ENCODE measurements at regions not wholly inside any gene's neighbourhood (a gene's known extent, or its start where the extent isn't known, plus 50 kb on each side); places are given as distances from the start of the nearest gene placed in this dataset.
"Not testable (repeated sequence)": the region's sequence is repeated elsewhere in the genome, so short reads cannot be mapped to it uniquely, and the experiment has no call there.

GRCh38 chr5:89208392-89208791 lies 325.4 kb upstream of the MEF2C start:
- DNase-seq (ENCODE audit: low spot score): no peak

GRCh38 chr5:89204756-89205155 lies 321.8 kb upstream of the MEF2C start:
- no peak for DNase-seq (ENCODE audit: low spot score)

- DNase-seq (ENCODE audit: low spot score): no peak
Measured at GRCh38 chr5:89203611-89204010, 320.6 kb upstream of the MEF2C start.

GRCh38 chr5:89200899-89201298 lies 317.9 kb upstream of the MEF2C start:
- DNase-seq (ENCODE audit: low spot score): no peak

GRCh38 chr5:89199306-89199705 lies 316.3 kb upstream of the MEF2C start:
- no peak for DNase-seq (ENCODE audit: low spot score)

GRCh38 chr5:89191374-89191773 lies 308.4 kb upstream of the MEF2C start:
- DNase-seq (ENCODE audit: low spot score): no peak

- DNase-seq (ENCODE audit: low spot score): no peak
Measured at GRCh38 chr5:89190515-89191265, 307.7 kb upstream of the MEF2C start.

GRCh38 chr5:89187883-89188465 lies 305.0 kb upstream of the MEF2C start:
- DNase-seq (ENCODE audit: low spot score): no peak

- DNase-seq (ENCODE audit: low spot score): no peak
Measured at GRCh38 chr5:89187268-89187667, 304.3 kb upstream of the MEF2C start.

GRCh38 chr5:89181546-89181945 lies 298.6 kb upstream of the MEF2C start:
- DNase-seq (ENCODE audit: low spot score): no peak

- no peak for DNase-seq (ENCODE audit: low spot score)
Measured at GRCh38 chr5:89179731-89180130, 296.7 kb upstream of the MEF2C start.

- no peak for DNase-seq (ENCODE audit: low spot score)
Measured at GRCh38 chr5:89178541-89178940, 295.6 kb upstream of the MEF2C start.

- no peak for DNase-seq (ENCODE audit: low spot score)
Measured at GRCh38 chr5:89173528-89173927, 290.5 kb upstream of the MEF2C start.

GRCh38 chr5:89168766-89169165 lies 285.8 kb upstream of the MEF2C start:
- DNase-seq (ENCODE audit: low spot score): no peak

- DNase-seq (ENCODE audit: low spot score): not testable (repeated sequence)
Measured at GRCh38 chr5:89164703-89165102, 281.7 kb upstream of the MEF2C start.

- no peak for DNase-seq (ENCODE audit: low spot score)
Measured at GRCh38 chr5:89156226-89156625, 273.2 kb upstream of the MEF2C start.

GRCh38 chr5:89147031-89147430 lies 264.0 kb upstream of the MEF2C start:
- no peak for DNase-seq (ENCODE audit: low spot score)

GRCh38 chr5:89137148-89137547 lies 254.2 kb upstream of the MEF2C start:
- DNase-seq (ENCODE audit: low spot score): no peak

GRCh38 chr5:89133975-89134374 lies 251.0 kb upstream of the MEF2C start:
- DNase-seq (ENCODE audit: low spot score): no peak

- DNase-seq (ENCODE audit: low spot score): no peak
Measured at GRCh38 chr5:89133129-89133528, 250.1 kb upstream of the MEF2C start.

- DNase-seq (ENCODE audit: low spot score): no peak
Measured at GRCh38 chr5:89130851-89131250, 247.9 kb upstream of the MEF2C start.

GRCh38 chr5:89129941-89130340 lies 247.0 kb upstream of the MEF2C start:
- no peak for DNase-seq (ENCODE audit: low spot score)

- no peak for DNase-seq (ENCODE audit: low spot score)
Measured at GRCh38 chr5:89128906-89129625, 246.1 kb upstream of the MEF2C start.

Measured in HuH-7 (cell line).